Fibroblast of pulmonary artery (primary cell): ENCODE measurements at regions not wholly inside any gene's neighbourhood (a gene's known extent, or its start where the extent isn't known, plus 50 kb on each side); places are given as distances from the start of the nearest gene placed in this dataset.

ENCODE experiments used
- DNase-seq: peaks from one replicate; pipeline ENCODE4 v3.0.0-alpha.2; 2010; ENCODE audit warnings: low read depth
- H3K4me3 ChIP-seq: replicated peaks from 2 replicates; pipeline ENCODE4 v1.5.1; 2011; ENCODE audit warnings: low read depth, mild to moderate bottlenecking, control low read depth, low read length, moderate library complexity
- CTCF ChIP-seq: IDR thresholded peaks from 2 replicates; pipeline ENCODE4 v1.5.1; 2011; ENCODE audit warnings: mild to moderate bottlenecking, control low read depth, low read length, inconsistent platforms; ENCODE audit errors: missing control alignments

DNA sequence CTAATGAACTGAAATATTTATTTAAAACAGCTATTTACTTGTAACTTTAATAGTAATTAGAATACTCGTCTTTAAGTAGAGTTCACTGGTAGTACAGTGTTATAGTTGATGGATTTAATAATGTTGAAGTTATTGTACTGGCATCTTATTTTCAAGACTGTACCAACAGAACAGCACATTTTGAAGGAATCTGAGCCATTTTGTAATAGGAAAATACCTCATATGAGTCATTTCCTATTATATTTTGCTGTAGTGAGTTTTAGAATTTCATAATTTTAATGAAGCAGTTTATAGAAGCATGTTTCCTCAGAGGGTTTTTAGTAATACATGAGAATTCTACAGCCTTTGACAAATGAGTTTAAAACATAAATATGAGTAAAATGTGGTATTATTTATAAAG lies 258.3 kb downstream of the OLFM3 start:
- H3K4me3 ChIP-seq = no peak overlapping the region
- peak; percentile 77 for DNase-seq
- no peak for TF ChIP-seq CTCF

- TF ChIP-seq CTCF = no peak
- DNase-seq = no peak
- H3K4me3 ChIP-seq = no peak overlapping the region
These were observed 257.6 kb downstream of the OLFM3 start for GRCh38 chr1:101739146-101739545.

DNA sequence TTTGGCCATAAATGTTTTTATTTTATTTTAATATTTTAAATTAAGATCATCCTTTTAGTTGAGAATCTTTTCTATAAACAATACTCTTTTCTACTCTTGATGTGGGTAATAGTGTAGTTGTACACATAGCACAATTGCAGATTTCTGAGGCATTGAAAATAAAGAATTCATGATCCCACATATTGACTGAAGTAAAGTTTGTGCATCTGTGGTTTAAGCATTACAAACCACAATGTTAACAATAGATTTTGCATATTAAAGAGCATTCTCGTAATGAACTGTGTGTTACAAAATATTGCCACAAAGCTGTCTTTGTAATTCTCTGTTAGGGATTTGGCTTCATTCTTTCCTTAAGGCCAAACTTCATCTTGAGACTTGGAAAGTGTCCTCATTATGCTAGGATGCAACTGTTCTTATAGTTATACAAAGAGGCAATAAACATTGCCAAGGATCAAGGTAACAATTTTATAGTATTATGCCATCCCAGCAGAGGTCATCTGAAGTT lies 256.8 kb downstream of the OLFM3 start:
- TF ChIP-seq CTCF = no peak
- no peak overlapping the region for H3K4me3 ChIP-seq
- DNase-seq = no peak

DNA sequence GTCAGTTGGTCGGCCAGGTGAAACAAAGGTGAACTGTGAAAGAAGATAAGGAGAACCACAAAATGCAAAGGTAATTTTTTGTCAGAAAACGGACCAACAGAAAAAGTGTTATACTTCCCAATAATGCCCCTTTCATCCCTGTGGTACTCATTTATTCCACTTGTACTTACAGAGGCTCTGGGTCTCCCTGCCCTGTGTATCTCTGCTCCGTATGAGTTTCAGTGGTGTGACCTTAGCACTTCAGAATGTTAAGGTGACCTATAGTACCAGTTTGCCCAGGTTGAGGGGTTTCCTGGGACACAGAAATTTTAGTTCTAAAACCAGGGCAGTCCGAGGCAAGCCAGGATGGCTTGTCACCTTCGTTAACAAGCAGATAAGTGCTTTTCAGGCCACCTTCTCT lies 254.8 kb downstream of the OLFM3 start:
- no peak for DNase-seq
- no peak overlapping the region for H3K4me3 ChIP-seq
- no peak for TF ChIP-seq CTCF

DNA sequence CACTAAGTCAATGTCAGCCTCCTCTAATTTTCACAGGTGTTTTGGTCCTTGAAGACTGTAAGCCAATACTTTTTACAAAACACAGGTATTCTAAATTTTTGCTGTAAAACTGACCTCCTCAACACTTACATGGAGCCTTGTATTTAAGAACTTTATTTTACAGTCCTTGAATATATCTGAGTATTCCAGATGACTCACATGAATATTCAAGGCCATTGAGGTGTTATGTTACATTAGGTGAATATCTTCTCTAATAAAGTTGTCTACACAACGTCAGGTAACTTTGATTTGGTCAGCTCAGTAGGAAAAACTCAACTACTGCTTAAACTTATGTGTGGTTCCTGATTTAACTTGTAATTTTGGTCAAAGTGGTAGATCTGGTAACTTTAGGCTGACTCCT lies 254.2 kb downstream of the OLFM3 start:
- no peak overlapping the region for H3K4me3 ChIP-seq
- no peak for DNase-seq
- TF ChIP-seq CTCF = no peak

- DNase-seq = no peak
- no peak for TF ChIP-seq CTCF
- H3K4me3 ChIP-seq = no peak overlapping the region
These were observed 251.0 kb downstream of the OLFM3 start for GRCh38 chr1:101745551-101746270.

- H3K4me3 ChIP-seq = no peak overlapping the region
- no peak for TF ChIP-seq CTCF
- no peak for DNase-seq
These were observed 248.6 kb downstream of the OLFM3 start for GRCh38 chr1:101748077-101748476.
